BJ (cell line): ENCODE measurements at regions not wholly inside any gene's neighbourhood (a gene's known extent, or its start where the extent isn't known, plus 50 kb on each side); places are given as distances from the start of the nearest gene placed in this dataset.

Experiments
- CTCF ChIA-PET: fragments of 350-600 bp; formaldehyde crosslinking; extraction: SDS; loops from one replicate; lab custom pipeline; 2021; ENCODE audit warnings: antibody characterized with exemption, inconsistent platforms; lab: Yijun Ruan, JAX
- POLR2A ChIA-PET: fragments of 300-600 bp; sonication (Branson Sonifier 250); formaldehyde crosslinking; extraction: SDS; loops from one replicate; lab custom pipeline; 2021; ENCODE audit warnings: antibody characterized with exemption; lab: Charles Lee
- DNase-seq: peaks from one replicate; pipeline ENCODE4 v3.0.0-alpha.2; 2011; ENCODE audit warnings: low read depth
- H3K27me3 ChIP-seq: 2 replicates; pipeline ENCODE4 v1.6.0; 2011; ENCODE audit warnings: low read length; ENCODE audit not compliant: control insufficient read depth, insufficient read depth
- H3K36me3 ChIP-seq: 2 replicates; pipeline ENCODE4 v1.5.1; 2011; ENCODE audit warnings: low read length; ENCODE audit not compliant: control insufficient read depth, insufficient read depth
- H3K4me3 ChIP-seq: 2 replicates; pipeline ENCODE4 v1.5.1; 2011; ENCODE audit warnings: low read depth, mild to moderate bottlenecking, control low read depth, low read length
- TF ChIP-seq, protein P1 (sequence below): IDR thresholded peaks from 2 replicates; pipeline ENCODE4 v1.5.1; 2011; ENCODE audit warnings: low read depth, mild to moderate bottlenecking, control low read depth, inconsistent platforms, low read length, moderate library complexity; ENCODE audit not compliant: insufficient read depth

DNA sequence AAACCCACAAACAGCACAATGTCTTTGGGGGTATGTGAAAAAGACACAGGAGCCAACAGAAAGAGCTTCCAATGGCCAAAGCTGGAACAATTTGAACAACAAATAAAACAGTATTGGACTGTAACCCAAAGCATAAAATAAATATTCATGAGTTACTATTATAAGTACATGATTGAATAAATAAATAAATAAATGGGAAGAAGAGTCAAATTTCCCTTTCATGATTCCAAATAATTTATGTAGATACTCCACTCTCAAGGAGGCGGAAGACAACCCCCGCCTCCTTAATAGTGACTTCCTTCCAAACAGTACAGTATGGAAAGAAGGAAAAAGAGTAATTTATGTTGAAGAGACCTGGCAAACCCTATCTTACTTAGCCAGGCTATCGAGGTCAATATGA is 124.4 kb upstream of the P2RY1 start:
- Histone ChIP-seq H3K36me3 (no peaks in the 10 kb centered on the region), H3K4me3 (no peak overlapping the region), H3K27me3 (no peaks in the 10 kb centered on the region)
- POLR2A ChIA-PET, result no interaction called here
- CTCF ChIA-PET, result no interaction called here
- TF ChIP-seq, protein P1, sequence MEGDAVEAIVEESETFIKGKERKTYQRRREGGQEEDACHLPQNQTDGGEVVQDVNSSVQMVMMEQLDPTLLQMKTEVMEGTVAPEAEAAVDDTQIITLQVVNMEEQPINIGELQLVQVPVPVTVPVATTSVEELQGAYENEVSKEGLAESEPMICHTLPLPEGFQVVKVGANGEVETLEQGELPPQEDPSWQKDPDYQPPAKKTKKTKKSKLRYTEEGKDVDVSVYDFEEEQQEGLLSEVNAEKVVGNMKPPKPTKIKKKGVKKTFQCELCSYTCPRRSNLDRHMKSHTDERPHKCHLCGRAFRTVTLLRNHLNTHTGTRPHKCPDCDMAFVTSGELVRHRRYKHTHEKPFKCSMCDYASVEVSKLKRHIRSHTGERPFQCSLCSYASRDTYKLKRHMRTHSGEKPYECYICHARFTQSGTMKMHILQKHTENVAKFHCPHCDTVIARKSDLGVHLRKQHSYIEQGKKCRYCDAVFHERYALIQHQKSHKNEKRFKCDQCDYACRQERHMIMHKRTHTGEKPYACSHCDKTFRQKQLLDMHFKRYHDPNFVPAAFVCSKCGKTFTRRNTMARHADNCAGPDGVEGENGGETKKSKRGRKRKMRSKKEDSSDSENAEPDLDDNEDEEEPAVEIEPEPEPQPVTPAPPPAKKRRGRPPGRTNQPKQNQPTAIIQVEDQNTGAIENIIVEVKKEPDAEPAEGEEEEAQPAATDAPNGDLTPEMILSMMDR, result no peak
- no peak for DNase-seq

DNA sequence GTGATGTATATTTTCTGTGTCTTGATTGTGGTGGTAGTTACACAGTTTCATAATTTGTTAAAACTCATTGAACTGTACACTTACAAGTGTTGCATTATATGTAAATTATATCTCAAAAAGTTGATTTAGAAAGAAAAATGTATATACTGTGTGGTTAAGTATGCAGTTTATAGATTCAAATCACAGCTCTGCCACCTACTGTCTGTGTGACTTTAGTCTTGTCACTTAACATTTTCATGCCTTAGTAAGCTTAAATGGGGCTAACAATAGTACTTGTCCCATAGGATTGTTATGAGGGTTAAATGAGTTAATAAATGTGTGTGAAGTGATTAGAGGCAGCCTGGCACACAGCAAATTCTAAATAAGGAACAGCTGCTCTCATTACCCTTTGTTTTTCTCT is 120.9 kb upstream of the P2RY1 start:
- Histone ChIP-seq H3K27me3 (no peaks in the 10 kb centered on the region), H3K4me3 (no peak overlapping the region), H3K36me3 (no peaks in the 10 kb centered on the region)
- ChIA-PET CTCF (no interaction called here), POLR2A (no interaction called here)
- TF ChIP-seq, protein P1, result no peak
- DNase-seq, result no peak

- POLR2A ChIA-PET, result no interaction called here
- no peak overlapping the region for H3K4me3 ChIP-seq
- CTCF ChIA-PET, result no interaction called here
- no peaks in the 10 kb centered on the region for H3K27me3 ChIP-seq
- DNase-seq, result no peak
- no peaks in the 10 kb centered on the region for H3K36me3 ChIP-seq
- TF ChIP-seq, protein P1, result no peak
These were observed 120.4 kb upstream of the P2RY1 start for GRCh38 chr3:152714507-152714906.

DNA sequence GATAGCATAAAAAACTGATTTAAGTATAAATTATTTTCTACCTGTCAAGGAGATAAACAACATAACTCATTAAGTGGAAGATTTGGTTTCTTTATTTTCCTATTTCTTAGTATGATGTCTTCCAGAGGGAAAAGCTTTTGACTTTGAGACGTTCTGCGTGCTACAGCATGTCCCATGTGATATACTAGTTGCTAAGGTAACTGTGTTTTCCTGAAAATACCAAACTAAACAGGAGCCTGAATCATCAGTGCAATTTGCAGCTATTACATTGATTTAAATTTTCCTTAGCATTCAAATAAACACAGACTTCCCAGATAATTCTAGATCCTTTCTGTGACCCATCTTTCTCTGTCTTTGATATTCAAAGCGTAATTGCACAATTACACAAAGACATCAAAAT is 117.7 kb upstream of the P2RY1 start:
- DNase-seq, result no peak
- TF ChIP-seq, protein P1, result no peak
- ChIA-PET POLR2A (no interaction called here), CTCF (interaction anchor here (0.5 kb wide), 1 partner anchor 1178 kb away, joined by 3 read pairs; no protein-coding TSS in a partner anchor)
- H3K36me3 ChIP-seq, result no peaks in the 10 kb centered on the region
- H3K4me3 ChIP-seq, result no peak overlapping the region
- H3K27me3 ChIP-seq, result no peaks in the 10 kb centered on the region

GRCh38 chr3:152718810-152719209 is 116.1 kb upstream of the P2RY1 start:
- Histone ChIP-seq H3K4me3 (no peak overlapping the region), H3K27me3 (no peaks in the 10 kb centered on the region), H3K36me3 (no peaks in the 10 kb centered on the region)
- ChIA-PET CTCF (no interaction called here), POLR2A (no interaction called here)
- TF ChIP-seq, protein P1, result no peak
- no peak for DNase-seq
